ENCODE measurements at regions not wholly inside any gene's neighbourhood (a gene's known extent, or its start where the extent isn't known, plus 50 kb on each side); places are given as distances from the start of the nearest gene placed in this dataset.

DNA sequence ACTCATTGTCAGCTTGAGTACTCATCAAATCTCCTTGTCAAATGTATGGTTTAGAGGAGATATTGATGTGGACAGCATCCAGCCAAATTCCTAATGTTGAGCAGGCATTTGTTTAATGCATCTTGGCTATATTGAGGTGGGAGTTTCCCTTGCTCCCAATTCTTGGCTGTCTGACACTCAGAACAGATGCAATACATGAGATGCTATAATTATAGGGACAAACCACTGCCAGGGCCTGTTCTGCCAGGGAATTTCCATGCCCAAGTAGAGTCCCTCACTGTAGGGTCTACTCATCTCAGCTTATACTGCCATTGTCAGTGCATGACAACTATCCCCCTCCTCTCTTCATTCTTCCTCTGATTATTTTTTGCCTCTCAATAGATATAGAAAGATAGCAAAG lies 392.0 kb upstream of the KCNN2 start:
- TF ChIP-seq, protein P1, sequence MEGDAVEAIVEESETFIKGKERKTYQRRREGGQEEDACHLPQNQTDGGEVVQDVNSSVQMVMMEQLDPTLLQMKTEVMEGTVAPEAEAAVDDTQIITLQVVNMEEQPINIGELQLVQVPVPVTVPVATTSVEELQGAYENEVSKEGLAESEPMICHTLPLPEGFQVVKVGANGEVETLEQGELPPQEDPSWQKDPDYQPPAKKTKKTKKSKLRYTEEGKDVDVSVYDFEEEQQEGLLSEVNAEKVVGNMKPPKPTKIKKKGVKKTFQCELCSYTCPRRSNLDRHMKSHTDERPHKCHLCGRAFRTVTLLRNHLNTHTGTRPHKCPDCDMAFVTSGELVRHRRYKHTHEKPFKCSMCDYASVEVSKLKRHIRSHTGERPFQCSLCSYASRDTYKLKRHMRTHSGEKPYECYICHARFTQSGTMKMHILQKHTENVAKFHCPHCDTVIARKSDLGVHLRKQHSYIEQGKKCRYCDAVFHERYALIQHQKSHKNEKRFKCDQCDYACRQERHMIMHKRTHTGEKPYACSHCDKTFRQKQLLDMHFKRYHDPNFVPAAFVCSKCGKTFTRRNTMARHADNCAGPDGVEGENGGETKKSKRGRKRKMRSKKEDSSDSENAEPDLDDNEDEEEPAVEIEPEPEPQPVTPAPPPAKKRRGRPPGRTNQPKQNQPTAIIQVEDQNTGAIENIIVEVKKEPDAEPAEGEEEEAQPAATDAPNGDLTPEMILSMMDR (IDR thresholded peaks at IDR 0.05; ENCODE audit: insufficient read depth, low read length, poor library complexity, severe bottlenecking), result no peak
- TF ChIP-seq EZH2phosphoT487 (conservative IDR thresholded peaks at IDR 0.05; ENCODE audit: low read length), result no peak

Measured in SU-DHL-6 (cell line).